ENCODE measurements at regions not wholly inside any gene's neighbourhood (a gene's known extent, or its start where the extent isn't known, plus 50 kb on each side); places are given as distances from the start of the nearest gene placed in this dataset.

GRCh38 chr4:64539234-64539849, 130.1 kb upstream of the TECRL start:
- ChIA-PET CTCF (interaction anchor here (0.6 to 2.3 kb wide), 36 partner anchors 9 to 1245 kb away, joined by 3 to 15 read pairs (median 4); no protein-coding TSS in a partner anchor), POLR2A (interaction anchor here (0.7 kb wide), 1 partner anchor 959 kb away, joined by 3 read pairs; no protein-coding TSS in a partner anchor)
- Mint-ChIP-seq H3K27me3 (ENCODE audit: low read depth) (no peaks in the 10 kb centered on the region), H3K36me3 (no peaks in the 10 kb centered on the region), H3K9me3 (no peaks in the 10 kb centered on the region), H3K27ac (no peak overlapping the region), H3K4me3 (no peak overlapping the region), H3K4me1 (no peaks in the 10 kb centered on the region)
- peak; percentile 76 for ATAC-seq
- peak; percentile 45 for DNase-seq (ENCODE audit: low spot score)
- TF ChIP-seq RELA (CRISPR knock-in tag; IDR thresholded peaks at IDR 0.05; ENCODE audit: borderline replicate concordance), result no peak
- TF ChIP-seq ZNF281 (CRISPR knock-in tag; IDR thresholded peaks at IDR 0.05), result no peak
- TF ChIP-seq, protein P1, sequence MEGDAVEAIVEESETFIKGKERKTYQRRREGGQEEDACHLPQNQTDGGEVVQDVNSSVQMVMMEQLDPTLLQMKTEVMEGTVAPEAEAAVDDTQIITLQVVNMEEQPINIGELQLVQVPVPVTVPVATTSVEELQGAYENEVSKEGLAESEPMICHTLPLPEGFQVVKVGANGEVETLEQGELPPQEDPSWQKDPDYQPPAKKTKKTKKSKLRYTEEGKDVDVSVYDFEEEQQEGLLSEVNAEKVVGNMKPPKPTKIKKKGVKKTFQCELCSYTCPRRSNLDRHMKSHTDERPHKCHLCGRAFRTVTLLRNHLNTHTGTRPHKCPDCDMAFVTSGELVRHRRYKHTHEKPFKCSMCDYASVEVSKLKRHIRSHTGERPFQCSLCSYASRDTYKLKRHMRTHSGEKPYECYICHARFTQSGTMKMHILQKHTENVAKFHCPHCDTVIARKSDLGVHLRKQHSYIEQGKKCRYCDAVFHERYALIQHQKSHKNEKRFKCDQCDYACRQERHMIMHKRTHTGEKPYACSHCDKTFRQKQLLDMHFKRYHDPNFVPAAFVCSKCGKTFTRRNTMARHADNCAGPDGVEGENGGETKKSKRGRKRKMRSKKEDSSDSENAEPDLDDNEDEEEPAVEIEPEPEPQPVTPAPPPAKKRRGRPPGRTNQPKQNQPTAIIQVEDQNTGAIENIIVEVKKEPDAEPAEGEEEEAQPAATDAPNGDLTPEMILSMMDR (IDR thresholded peaks at IDR 0.05), result peak; percentile 67
- TF ChIP-seq, protein P2, sequence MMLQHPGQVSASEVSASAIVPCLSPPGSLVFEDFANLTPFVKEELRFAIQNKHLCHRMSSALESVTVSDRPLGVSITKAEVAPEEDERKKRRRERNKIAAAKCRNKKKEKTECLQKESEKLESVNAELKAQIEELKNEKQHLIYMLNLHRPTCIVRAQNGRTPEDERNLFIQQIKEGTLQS (CRISPR knock-in tag; conservative IDR thresholded peaks at IDR 0.05), result no peak

GRCh38 chr4:64538219-64538618, 129.0 kb upstream of the TECRL start:
- Mint-ChIP-seq H3K27me3 (ENCODE audit: low read depth) (no peaks in the 10 kb centered on the region), H3K27ac (no peak overlapping the region), H3K4me1 (no peaks in the 10 kb centered on the region), H3K9me3 (no peaks in the 10 kb centered on the region), H3K4me3 (no peak overlapping the region), H3K36me3 (no peaks in the 10 kb centered on the region)
- ATAC-seq (peak; percentile 95), DNase-seq (ENCODE audit: low spot score) (peak; percentile 56)
- ChIA-PET POLR2A (no interaction called here), CTCF (interaction anchor here (1.3 to 2.0 kb wide), 7 partner anchors 9 to 975 kb away, joined by 3 to 15 read pairs (median 5); no protein-coding TSS in a partner anchor)
- TF ChIP-seq CDX4 (CRISPR knock-in tag; IDR thresholded peaks at IDR 0.05; ENCODE audit: borderline replicate concordance) (no peak), GTF2I (CRISPR knock-in tag; conservative IDR thresholded peaks at IDR 0.05) (no peak), IRF2 (CRISPR knock-in tag; IDR thresholded peaks at IDR 0.05; ENCODE audit: borderline replicate concordance, low read depth) (no peak), TEAD1 (CRISPR knock-in tag; IDR thresholded peaks at IDR 0.05) (no peak), NR2C2 (CRISPR knock-in tag; IDR thresholded peaks at IDR 0.05) (no peak), NFE2L1 (CRISPR knock-in tag; IDR thresholded peaks at IDR 0.05) (no peak)
- TF ChIP-seq, protein P1 (IDR thresholded peaks at IDR 0.05), result 0 out of 2 replicates have a peak, but pooled peaks have one; percentile 19

DNA sequence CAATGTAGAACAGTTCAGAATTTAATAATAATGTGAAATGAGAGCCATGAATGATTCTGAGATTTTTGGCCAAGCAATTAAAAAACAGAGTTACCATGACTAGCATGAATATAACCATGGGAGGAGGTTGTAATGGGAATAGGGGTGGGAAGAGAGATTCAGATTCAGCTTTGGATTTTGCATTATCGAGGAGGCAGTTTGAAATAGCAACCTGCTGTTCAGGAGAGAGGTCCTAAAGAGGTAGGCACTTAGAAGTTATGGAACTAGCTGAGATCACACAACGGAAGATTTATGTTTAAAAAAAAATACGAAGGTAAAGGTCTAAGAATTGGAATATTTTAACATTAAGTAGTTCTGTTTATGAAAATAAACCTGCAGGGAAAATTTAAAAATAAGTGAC, 124.4 kb upstream of the TECRL start:
- H3K4me3 Mint-ChIP-seq, result no peak overlapping the region
- no peak for ATAC-seq
- H3K27me3 Mint-ChIP-seq (ENCODE audit: low read depth), result no peaks in the 10 kb centered on the region
- TF ChIP-seq MYBL2 (CRISPR knock-in tag; IDR thresholded peaks at IDR 0.05) (no peak), CREM (CRISPR knock-in tag; IDR thresholded peaks at IDR 0.05) (no peak), CREB1 (CRISPR knock-in tag; IDR thresholded peaks at IDR 0.05) (no peak), ZNF671 (CRISPR knock-in tag; IDR thresholded peaks at IDR 0.05) (no peak), GTF2I (CRISPR knock-in tag; conservative IDR thresholded peaks at IDR 0.05) (no peak), NFE2L1 (CRISPR knock-in tag; IDR thresholded peaks at IDR 0.05) (no peak), CBFB (CRISPR knock-in tag; IDR thresholded peaks at IDR 0.05; ENCODE audit: low read depth) (no peak), ESRRA (CRISPR knock-in tag; IDR thresholded peaks at IDR 0.05; ENCODE audit: borderline replicate concordance) (no peak), PREB (CRISPR knock-in tag; IDR thresholded peaks at IDR 0.05; ENCODE audit: borderline replicate concordance) (no peak), HMGA2 (CRISPR knock-in tag; IDR thresholded peaks at IDR 0.05) (no peak), NFATC4 (CRISPR knock-in tag; IDR thresholded peaks at IDR 0.05) (no peak), GRHL2 (CRISPR knock-in tag; IDR thresholded peaks at IDR 0.05; ENCODE audit: insufficient replicate concordance, severe bottlenecking) (no peak)
- TF ChIP-seq, protein P3, sequence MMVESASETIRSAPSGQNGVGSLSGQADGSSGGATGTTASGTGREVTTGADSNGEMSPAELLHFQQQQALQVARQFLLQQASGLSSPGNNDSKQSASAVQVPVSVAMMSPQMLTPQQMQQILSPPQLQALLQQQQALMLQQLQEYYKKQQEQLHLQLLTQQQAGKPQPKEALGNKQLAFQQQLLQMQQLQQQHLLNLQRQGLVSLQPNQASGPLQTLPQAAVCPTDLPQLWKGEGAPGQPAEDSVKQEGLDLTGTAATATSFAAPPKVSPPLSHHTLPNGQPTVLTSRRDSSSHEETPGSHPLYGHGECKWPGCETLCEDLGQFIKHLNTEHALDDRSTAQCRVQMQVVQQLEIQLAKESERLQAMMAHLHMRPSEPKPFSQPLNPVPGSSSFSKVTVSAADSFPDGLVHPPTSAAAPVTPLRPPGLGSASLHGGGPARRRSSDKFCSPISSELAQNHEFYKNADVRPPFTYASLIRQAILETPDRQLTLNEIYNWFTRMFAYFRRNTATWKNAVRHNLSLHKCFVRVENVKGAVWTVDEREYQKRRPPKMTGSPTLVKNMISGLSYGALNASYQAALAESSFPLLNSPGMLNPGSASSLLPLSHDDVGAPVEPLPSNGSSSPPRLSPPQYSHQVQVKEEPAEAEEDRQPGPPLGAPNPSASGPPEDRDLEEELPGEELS (CRISPR knock-in tag; IDR thresholded peaks at IDR 0.05), result no peak

More for the DNA sequence above, 124.4 kb upstream of the TECRL start:
- H3K36me3 Mint-ChIP-seq, result no peaks in the 10 kb centered on the region
- no peaks in the 10 kb centered on the region for H3K4me1 Mint-ChIP-seq
- CTCF ChIA-PET, result no interaction called here
- H3K9me3 Mint-ChIP-seq, result no peaks in the 10 kb centered on the region
- POLR2A ChIA-PET, result no interaction called here
- H3K27ac Mint-ChIP-seq, result no peak overlapping the region
- no peak for DNase-seq (ENCODE audit: low spot score)
